Lower leg skin (tissue), 3 donors: ENCODE measurements at regions not wholly inside any gene's neighbourhood (a gene's known extent, or its start where the extent isn't known, plus 50 kb on each side); places are given as distances from the start of the nearest gene placed in this dataset.
"Not testable (repeated sequence)": the region's sequence is repeated elsewhere in the genome, so short reads cannot be mapped to it uniquely, and the experiment has no call there.

Experiments
- CTCF ChIP-seq, 3 donors: fragments of 450-650 bp; IDR thresholded peaks; one replicate each; pipeline ENCODE4 v1.5.1; 2016; ENCODE audit warnings: antibody characterized with exemption in 3 of 3, mild to moderate bottlenecking in 3 of 3, moderate library complexity in 2 of 3
- POLR2A ChIP-seq, 2 donors: fragments of 450-650 bp; IDR thresholded peaks; one replicate each; pipeline ENCODE4 v1.6.1; 2016 to 2017; ENCODE audit warnings: antibody characterized with exemption in 2 of 2, mild to moderate bottlenecking in 1 of 2, moderate library complexity in 1 of 2

GRCh38 chr1:121075254-121075805, 108.8 kb downstream of the FAM72B start:
- TF ChIP-seq CTCF, POLR2A (IDR thresholded peaks at IDR 0.05): not testable (repeated sequence)
